BLaER1 treated with 17β-estradiol and CSF1 and Interleukin-3, amounts not matched to agents 10 nM and 100 nM (cell line): ENCODE measurements at regions not wholly inside any gene's neighbourhood (a gene's known extent, or its start where the extent isn't known, plus 50 kb on each side); places are given as distances from the start of the nearest gene placed in this dataset.
"Not testable (repeated sequence)": the region's sequence is repeated elsewhere in the genome, so short reads cannot be mapped to it uniquely, and the experiment has no call there.

Experiments
- H3K27ac ChIP-seq, 11 experiments: shearing (Covaris generic); formaldehyde crosslinking; 2 replicates each; pipeline ENCODE4 v1.8.1; 2022
- H3K27me3 ChIP-seq, 11 experiments: shearing (Covaris generic); formaldehyde crosslinking; 2 replicates each; pipeline ENCODE4 v1.8.1; 2022
- H3K36me3 ChIP-seq, 11 experiments: shearing (Covaris generic); formaldehyde crosslinking; 2 replicates each; pipeline ENCODE4 v1.8.1; 2022
- H3K4me1 ChIP-seq, 10 experiments: shearing (Covaris generic); formaldehyde crosslinking; 2 replicates each; pipeline ENCODE4 v1.8.1; 2022
- H3K4me2 ChIP-seq, 11 experiments: shearing (Covaris generic); formaldehyde crosslinking; 2 replicates each; pipeline ENCODE4 v1.8.1; 2022
- H3K4me3 ChIP-seq, 10 experiments: shearing (Covaris generic); formaldehyde crosslinking; 2 replicates each; pipeline ENCODE4 v1.8.1; 2022
- H3K9ac ChIP-seq, 11 experiments: shearing (Covaris generic); formaldehyde crosslinking; 2 replicates each; pipeline ENCODE4 v1.8.1; 2022
- H3K9me3 ChIP-seq, 11 experiments: shearing (Covaris generic); formaldehyde crosslinking; replicated peaks in 1 of 11; 2 replicates each; pipeline ENCODE4 v1.8.1; 2022
- H4K20me1 ChIP-seq, 11 experiments: shearing (Covaris generic); formaldehyde crosslinking; 2 replicates each; pipeline ENCODE4 v1.8.1; 2022
- Cebpa-rat ChIP-seq, 11 experiments: shearing (Covaris generic); IDR thresholded peaks; 2 replicates each; pipeline ENCODE4 v1.8.1; 2022

DNA sequence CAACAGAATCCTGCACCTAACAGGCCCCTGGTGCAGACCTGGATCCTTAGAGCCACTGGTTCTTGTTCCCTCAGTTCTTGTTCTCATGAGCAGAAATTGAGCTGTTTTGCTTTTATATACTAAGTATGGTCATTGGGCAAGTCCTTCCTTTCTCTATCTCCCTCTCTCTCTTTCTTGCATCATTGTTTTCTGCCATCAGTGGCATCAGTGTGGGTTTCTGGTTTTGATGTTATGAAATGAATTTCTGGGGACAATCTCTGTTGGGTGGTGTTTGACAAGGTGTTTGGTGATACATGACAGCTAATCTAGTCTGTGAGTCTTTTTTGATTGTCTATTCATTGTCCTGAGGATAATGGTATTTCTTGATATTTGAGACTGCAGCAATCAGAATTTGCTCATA is 168.0 kb upstream of the NOTCH2NLA start:
- not testable (repeated sequence) for H3K27ac ChIP-seq, H3K4me3 ChIP-seq, H3K27me3 ChIP-seq, H4K20me1 ChIP-seq, H3K4me1 ChIP-seq, H3K36me3 ChIP-seq, H3K9ac ChIP-seq, H3K9me3 ChIP-seq, H3K4me2 ChIP-seq

DNA sequence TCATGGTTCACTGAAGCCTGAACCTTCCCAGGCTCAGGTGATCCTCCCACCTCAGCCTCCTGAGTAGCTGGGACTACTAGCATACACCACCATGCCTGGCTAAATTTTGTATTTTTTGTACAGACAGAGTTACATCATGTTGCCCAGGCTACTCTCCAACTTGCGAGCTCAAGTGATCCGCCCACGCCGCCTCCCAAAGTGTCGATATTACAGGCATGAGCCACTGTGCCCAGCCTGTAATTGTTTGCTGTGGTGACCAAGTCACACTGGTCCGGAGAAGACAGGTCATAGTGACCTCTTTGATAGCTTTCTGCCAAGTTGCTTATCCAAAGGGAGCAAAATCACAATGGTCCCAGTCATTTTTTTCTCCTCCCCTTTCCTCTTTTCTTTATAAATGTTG is 167.4 kb upstream of the NOTCH2NLA start:
- H3K4me2 ChIP-seq, H3K4me1 ChIP-seq: not testable (repeated sequence)

DNA sequence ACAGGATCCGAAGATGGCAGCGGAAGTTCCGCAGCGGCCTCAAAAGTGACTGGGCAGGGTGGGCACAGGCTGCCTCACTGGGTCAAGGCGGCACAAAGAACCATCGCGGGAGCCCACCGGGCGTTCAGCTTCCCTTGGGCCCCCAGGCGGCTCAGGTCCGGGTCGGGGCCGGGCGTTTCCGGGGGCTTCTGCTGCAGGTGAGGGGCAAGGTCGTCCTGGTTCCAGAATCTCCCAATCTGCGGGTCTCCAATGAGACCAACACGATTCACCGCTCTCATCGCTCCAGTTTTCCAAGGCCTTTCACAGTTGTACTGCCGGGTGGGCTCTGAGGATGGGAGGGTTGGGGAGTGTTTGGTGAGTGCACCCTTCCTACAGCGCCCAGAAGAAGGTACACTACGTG is 165.0 kb upstream of the NOTCH2NLA start:
- H3K27me3 ChIP-seq, H3K9me3 ChIP-seq, H4K20me1 ChIP-seq, H3K36me3 ChIP-seq, H3K4me3 ChIP-seq, H3K4me1 ChIP-seq, H3K27ac ChIP-seq, H3K9ac ChIP-seq, H3K4me2 ChIP-seq: not testable (repeated sequence)

More for the DNA sequence above, 167.4 kb upstream of the NOTCH2NLA start:
- not testable (repeated sequence) for H4K20me1 ChIP-seq, H3K9me3 ChIP-seq, H3K27me3 ChIP-seq, H3K36me3 ChIP-seq, H3K9ac ChIP-seq, H3K4me3 ChIP-seq, H3K27ac ChIP-seq

DNA sequence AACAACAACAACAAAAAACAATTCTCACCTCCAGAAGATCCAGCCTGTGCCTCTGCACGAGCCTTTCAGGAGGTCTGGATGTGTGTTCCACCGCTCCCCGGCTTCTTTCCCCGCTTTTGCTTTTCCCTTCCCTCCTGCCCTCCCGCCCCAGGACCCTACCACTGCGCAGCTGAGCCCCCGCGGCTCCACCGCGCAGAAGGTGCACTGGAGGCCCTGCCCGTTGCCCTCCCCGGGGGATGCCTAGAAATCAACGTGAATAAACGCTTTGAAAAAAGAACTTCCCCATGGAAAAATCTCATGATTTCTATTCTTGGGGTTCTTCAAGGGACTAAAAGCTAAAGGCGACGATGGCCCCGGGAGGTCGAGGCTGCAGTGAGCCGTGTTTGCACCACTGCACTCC is 164.3 kb upstream of the NOTCH2NLA start:
- not testable (repeated sequence) for H3K9me3 ChIP-seq, H3K27me3 ChIP-seq, H3K4me2 ChIP-seq, H4K20me1 ChIP-seq, H3K4me3 ChIP-seq, H3K36me3 ChIP-seq, H3K27ac ChIP-seq, H3K9ac ChIP-seq
- peaks cover 7 to 13% (median 12%) of the 10 kb centered on the region in 10 experiments for H3K4me1 ChIP-seq

DNA sequence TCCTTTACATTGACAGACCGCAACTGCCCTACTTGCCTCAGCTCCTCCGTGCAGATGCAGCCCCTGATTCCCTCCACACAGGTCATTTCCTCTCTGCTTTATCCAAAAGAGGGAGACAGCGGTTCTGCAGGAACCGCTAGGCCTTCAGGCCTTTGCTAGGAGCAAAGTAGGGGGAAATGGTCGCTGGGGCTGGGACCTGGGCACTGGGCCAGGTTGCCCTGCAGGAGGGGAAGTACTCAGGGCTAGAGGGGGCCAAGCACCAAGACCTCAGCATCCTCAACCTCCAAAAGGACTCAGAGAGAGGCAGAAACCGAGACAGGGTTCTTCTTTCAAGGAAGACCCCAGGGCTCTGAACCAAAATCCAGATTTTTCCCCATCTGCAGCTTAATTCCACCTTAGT is 160.4 kb upstream of the NOTCH2NLA start:
- H3K9ac ChIP-seq, H4K20me1 ChIP-seq, H3K4me3 ChIP-seq, H3K27me3 ChIP-seq, H3K36me3 ChIP-seq, H3K9me3 ChIP-seq: not testable (repeated sequence)
- peak overlapping the region in 7 of 11 experiments; percentile 12 to 80 (median 29); a peak in 8 of 22 replicates for H3K4me2 ChIP-seq
- peaks cover 10 to 17% (median 16%) of the 10 kb centered on the region in 10 experiments for H3K4me1 ChIP-seq
- peak overlapping the region in 5 of 11 experiments; percentile 23 to 87 (median 48); a peak in 7 of 22 replicates for H3K27ac ChIP-seq

DNA sequence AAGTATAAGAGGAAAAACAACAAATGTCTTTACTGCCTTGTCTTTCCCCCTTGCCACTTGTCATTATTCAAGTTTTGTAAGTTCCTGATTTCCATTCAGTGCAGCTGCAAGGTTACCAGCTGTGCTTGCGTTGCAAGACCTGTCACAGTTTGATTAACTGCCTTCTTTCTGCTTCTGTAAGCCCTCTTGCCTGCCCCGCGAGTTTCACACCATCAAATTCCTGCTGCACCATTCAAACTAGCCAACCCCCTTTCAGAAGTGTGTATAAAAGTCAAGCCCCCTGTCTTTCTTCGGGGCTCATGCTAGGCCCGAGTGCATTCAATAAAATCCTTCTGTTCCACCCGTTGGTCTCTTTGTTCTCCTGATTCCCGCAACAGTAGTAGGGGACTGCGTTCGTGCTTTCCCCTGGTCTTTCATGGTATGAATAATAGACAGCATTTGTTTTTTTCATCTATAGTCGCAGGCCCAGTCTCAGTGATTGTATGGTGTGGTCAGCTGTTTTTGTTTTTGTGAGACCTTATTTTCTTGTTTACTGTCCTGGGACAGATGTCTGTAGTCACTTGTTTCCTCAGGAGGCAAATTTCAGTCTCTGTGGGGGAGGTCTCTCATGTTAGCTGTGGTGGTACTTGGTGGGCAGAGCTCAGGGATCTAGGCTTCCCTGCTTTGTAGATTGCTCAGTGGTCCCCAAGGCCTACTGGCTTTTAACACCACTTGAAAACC is 159.1 kb upstream of the NOTCH2NLA start:
- H3K27me3 ChIP-seq, H3K9me3 ChIP-seq, H4K20me1 ChIP-seq, H3K36me3 ChIP-seq: not testable (repeated sequence)
- Histone ChIP-seq H3K27ac (peak overlapping the region in 10 of 11 experiments; percentile 84 to 89 (median 86); a peak in 20 of 22 replicates), H3K4me3 (peak overlapping the region; percentile 22 to 63 (median 46); a peak in 16 of 20 replicates), H3K9ac (peak overlapping the region; percentile 34 to 85 (median 83); a peak in 21 of 22 replicates), H3K4me1 (peaks cover 10 to 17% (median 16%) of the 10 kb centered on the region in 10 experiments), H3K4me2 (peak overlapping the region; percentile 66 to 85 (median 77))
- TF ChIP-seq Cebpa-rat (IDR thresholded peaks at IDR 0.05): peak in 1 of 11 experiments; percentile 72; a peak in 1 of 22 replicates

DNA sequence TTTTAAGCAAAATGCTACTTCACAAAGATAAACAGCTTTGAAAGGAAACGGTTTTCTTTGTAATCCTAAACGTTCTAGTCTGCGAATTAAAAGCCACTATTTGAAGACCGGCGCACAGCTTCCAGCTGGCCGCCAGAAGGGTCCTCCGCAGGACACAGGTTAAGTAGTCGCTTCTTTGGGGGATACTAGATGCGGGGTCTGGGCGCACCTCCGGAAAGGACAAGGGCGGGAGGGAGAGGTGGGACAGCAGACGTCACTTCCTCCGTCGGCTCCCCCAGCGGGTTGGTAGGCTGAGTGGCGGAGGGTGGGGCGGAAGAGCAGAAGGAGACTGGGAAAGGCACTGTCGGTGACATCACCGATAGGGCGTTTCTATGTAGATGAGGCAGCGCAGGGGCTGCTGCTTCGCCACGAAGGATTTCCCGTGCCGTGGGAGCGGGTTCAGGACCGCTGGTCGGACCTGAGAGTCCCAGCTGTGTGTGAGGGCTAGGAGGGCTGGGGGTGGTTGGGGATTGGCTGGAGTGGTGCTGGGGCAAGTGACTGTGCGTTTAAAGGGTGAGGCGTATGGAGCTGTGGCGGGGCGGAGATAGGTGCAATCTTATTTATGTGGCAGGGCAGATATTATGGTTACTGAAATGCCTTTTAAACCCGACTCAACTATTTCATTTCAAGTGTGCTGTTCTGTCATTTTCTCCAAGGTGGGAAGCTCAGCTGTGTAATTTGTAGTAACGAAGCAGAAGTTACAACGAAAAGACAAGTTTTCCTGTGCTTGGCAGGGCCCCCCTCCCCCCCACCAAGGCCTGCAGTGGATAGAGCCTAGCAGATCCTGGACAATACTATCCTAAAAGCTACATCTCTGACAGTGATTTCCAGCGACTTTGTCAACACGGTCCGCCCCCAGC is 158.3 kb upstream of the NOTCH2NLA start:
- not testable (repeated sequence) for H3K36me3 ChIP-seq, H3K27me3 ChIP-seq, H4K20me1 ChIP-seq, H3K9me3 ChIP-seq
- H3K4me3 ChIP-seq: peak overlapping the region; percentile 48 to 68 (median 57)
- H3K4me1 ChIP-seq: peaks cover 10 to 17% (median 16%) of the 10 kb centered on the region in 10 experiments
- peak overlapping the region; percentile 80 to 85 (median 83) for H3K9ac ChIP-seq
- TF ChIP-seq Cebpa-rat (IDR thresholded peaks at IDR 0.05): peak in 1 of 11 experiments; percentile 73; a peak in 1 of 22 replicates
- peak overlapping the region; percentile 76 to 89 (median 86) for H3K27ac ChIP-seq
- peak overlapping the region; percentile 56 to 85 (median 75) for H3K4me2 ChIP-seq

DNA sequence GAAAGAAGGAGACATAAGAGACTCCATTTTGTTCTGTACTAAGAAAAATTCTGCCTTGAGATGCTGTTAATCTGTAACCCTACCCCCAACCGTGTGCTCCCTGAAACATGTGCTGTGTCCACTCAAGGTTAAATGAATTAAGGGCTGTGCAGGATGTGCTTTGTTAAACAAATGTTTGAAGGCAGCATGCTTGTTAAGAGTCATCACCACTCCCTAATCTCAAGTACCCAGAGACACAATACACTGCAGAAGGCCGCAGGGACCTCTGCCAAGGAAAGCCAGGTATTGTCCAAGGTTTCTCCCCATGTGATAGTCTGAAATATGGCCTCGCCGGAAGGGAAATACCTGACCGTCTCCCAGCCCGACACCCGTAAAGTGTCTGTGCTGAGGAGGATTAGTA is 152.4 kb upstream of the NOTCH2NLA start:
- H3K27ac ChIP-seq, H3K4me2 ChIP-seq, H4K20me1 ChIP-seq, H3K27me3 ChIP-seq, H3K4me1 ChIP-seq, H3K9ac ChIP-seq, H3K9me3 ChIP-seq, H3K36me3 ChIP-seq, H3K4me3 ChIP-seq: not testable (repeated sequence)

DNA sequence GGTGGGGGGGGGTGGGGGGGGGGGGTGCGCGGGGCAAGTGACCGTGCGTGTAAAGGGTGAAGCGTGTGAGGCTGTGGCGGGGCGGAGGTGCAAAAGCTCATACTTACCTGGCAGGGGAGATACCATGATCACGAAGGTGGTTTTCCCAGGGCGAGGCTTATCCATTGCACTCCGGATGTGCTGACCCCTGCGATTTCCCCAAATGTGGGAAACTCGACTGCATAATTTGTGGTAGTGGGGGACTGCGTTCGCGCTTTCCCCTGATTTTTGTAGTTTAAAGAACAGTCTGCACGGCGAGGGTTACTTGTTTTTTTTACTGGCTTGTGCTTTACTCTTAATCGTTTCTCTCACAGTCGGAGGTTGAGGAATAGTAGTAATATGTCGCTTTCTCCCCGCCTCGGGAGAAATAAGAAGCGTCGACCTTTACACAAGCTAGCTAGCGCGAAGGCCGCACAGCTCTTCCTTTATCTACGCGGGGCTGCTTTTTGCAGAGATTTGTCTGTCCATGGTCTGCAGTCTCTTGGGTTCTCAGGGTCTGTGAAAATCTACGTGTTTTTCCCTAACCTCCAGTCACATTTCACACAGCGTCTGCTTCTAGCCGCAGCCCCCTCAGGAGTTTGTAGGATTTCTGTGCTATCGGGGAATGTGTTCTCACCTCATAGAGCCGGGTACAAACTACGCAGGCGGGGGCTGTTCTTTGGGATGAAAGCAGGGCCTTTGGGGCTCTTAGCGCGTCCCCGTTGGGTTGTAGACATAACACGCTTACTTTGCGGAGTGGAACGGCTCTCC is 148.1 kb upstream of the NOTCH2NLA start:
- peak overlapping the region; percentile 67 to 83 (median 80); a peak in 21 of 22 replicates for H3K9ac ChIP-seq
- H3K9me3 ChIP-seq, H3K4me1 ChIP-seq, H4K20me1 ChIP-seq, H3K27me3 ChIP-seq, H3K36me3 ChIP-seq: not testable (repeated sequence)
- peak overlapping the region; percentile 53 to 88 (median 79) for H3K27ac ChIP-seq
- peak in 1 of 11 experiments; percentile 19; a peak in 1 of 22 replicates for TF ChIP-seq Cebpa-rat (IDR thresholded peaks at IDR 0.05)
- H3K4me2 ChIP-seq: peak overlapping the region; percentile 68 to 94 (median 79)
- H3K4me3 ChIP-seq: peak overlapping the region; percentile 46 to 67 (median 56)

DNA sequence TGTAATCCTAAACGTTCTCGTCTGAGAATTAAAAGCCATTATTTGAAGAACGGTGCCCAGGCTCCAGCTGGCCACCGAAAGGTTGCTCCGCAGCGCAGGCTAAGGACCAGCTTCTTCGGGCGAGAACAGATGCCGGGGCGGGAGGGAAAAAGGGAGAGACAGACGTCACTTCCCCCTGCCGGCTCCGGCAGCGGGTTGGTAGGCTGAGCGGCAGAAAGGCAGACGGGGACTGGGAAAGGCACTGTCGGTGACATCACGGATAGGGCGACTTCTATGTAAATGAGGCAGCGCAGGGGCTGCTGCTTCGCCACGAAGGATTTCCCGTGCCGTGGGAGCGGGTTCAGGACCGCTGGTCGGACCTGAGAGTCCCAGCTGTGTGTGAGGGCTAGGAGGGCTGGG is 147.5 kb upstream of the NOTCH2NLA start:
- not testable (repeated sequence) for H3K4me2 ChIP-seq, H3K36me3 ChIP-seq, H3K9me3 ChIP-seq, H3K4me1 ChIP-seq, H3K27me3 ChIP-seq, H4K20me1 ChIP-seq
- H3K9ac ChIP-seq: peak overlapping the region in 10 of 11 experiments; percentile 59 to 81 (median 72); a peak in 19 of 22 replicates
- peak overlapping the region in 8 of 10 experiments; percentile 30 to 53 (median 46); a peak in 11 of 20 replicates for H3K4me3 ChIP-seq
- H3K27ac ChIP-seq: peak overlapping the region in 10 of 11 experiments; percentile 47 to 84 (median 67); a peak in 19 of 22 replicates

DNA sequence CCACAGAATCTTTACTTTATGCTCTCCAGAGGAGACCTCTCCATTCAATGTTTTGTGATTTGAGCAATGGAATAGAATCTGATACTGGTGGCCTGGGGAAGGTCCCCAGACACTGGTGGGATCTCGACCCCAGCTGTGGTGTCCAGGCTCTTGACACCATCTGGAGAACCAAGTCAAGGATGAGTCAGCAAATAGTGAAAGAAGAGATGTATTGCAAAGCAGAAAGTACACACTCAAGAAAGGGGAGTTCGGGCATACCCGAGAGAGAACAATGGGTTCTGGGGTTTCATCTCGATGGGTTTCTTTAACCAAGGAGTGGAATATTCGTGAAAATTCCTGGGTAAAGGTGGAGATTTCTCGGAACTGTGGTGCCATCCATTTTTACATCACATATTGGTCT is 146.3 kb upstream of the NOTCH2NLA start:
- not testable (repeated sequence) for H3K4me3 ChIP-seq, H3K4me1 ChIP-seq, H3K9me3 ChIP-seq, H3K27me3 ChIP-seq, H3K27ac ChIP-seq, H4K20me1 ChIP-seq, H3K36me3 ChIP-seq, H3K9ac ChIP-seq
- peak overlapping the region in 1 of 11 experiments; percentile 28; a peak in 2 of 22 replicates for H3K4me2 ChIP-seq

DNA sequence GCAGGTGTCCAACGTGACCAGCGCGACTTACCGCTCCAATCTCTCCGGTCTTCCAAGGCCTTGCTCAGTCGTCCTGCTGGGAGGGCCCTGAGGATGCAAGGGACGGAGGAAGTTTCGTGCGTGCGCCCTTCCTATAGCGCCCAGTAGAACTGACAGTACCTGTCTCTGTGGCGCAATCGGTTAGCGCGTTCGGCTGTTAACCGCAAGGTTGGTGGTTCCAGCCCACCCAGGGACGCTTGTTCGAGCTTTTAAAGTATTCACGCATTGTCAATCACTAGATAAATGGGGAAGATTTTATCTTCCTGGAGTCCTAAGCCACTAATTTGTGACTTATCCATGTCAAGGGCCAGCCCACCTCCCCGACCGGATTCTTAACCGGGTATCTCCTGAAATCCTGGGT is 141.1 kb upstream of the NOTCH2NLA start:
- H3K4me3 ChIP-seq: peak overlapping the region in 9 of 10 experiments; percentile 33 to 60 (median 46); a peak in 13 of 20 replicates
- H3K27ac ChIP-seq, H3K27me3 ChIP-seq, H3K36me3 ChIP-seq, H4K20me1 ChIP-seq, H3K4me1 ChIP-seq, H3K9me3 ChIP-seq: not testable (repeated sequence)
- H3K4me2 ChIP-seq: peak overlapping the region in 10 of 11 experiments; percentile 36 to 70 (median 62); a peak in 16 of 22 replicates
- H3K9ac ChIP-seq: peak overlapping the region in 3 of 11 experiments; percentile 15 to 51 (median 50); a peak in 2 of 22 replicates
